ENCODE measurements at regions not wholly inside any gene's neighbourhood (a gene's known extent, or its start where the extent isn't known, plus 50 kb on each side); places are given as distances from the start of the nearest gene placed in this dataset.

DNA sequence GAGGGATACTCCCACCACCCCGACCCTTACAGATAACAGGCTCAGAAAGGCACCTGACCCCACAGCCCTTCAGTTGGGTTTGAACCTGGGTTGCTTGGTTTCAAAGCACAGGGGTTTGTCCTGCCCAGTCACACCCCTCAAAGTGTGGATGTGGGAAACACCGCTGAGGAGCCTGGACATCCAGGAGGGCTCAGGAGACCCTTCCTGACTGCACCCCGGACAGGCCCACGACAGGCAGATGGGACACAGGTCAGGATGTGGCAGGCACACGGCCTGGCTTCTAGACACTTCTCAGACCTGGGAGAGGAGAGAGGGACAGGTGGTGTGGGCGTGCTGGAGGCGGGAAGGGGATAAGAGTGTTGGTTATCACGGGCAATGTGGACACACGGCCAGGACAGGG lies 932.3 kb downstream of the BRD1 start:
- Histone ChIP-seq H3K27ac (ENCODE audit: low read depth) (no peak overlapping the region), H2AFZ (no peak overlapping the region), H3K9me2 (ENCODE audit: insufficient read depth) (no peaks in the 10 kb centered on the region), H3K36me3 (ENCODE audit: insufficient read depth) (no peaks in the 10 kb centered on the region), H3K4me2 (no peak overlapping the region), H4K20me1 (replicated peaks; ENCODE audit: insufficient read depth) (no peaks in the 10 kb centered on the region), H3K4me1 (ENCODE audit: insufficient read depth) (no peaks in the 10 kb centered on the region), H3K27me3 (ENCODE audit: insufficient read depth) (no peaks in the 10 kb centered on the region), H3F3A (replicated peaks; ENCODE audit: low read depth) (no peaks in the 10 kb centered on the region), H3K79me2 (replicated peaks; ENCODE audit: insufficient read depth) (no peaks in the 10 kb centered on the region), H3K4me3 (no peak overlapping the region)
- Mint-ChIP-seq H3K4me3 (no peak overlapping the region), H3K27me3 (ENCODE audit: insufficient read depth, low read depth, poor library complexity) (peaks cover 7% of the 10 kb centered on the region), H3K27ac (no peak overlapping the region), H3K9me3 (no peaks in the 10 kb centered on the region), H3K4me1 (no peaks in the 10 kb centered on the region), H3K36me3 (ENCODE audit: low read depth) (no peaks in the 10 kb centered on the region)
- ATAC-seq (no peak), DNase-seq (ENCODE audit: low spot score) (peak; percentile 0)
- no peak for TF ChIP-seq ZNF331 (CRISPR knock-in tag; IDR thresholded peaks at IDR 0.05; ENCODE audit: low read depth)

DNA sequence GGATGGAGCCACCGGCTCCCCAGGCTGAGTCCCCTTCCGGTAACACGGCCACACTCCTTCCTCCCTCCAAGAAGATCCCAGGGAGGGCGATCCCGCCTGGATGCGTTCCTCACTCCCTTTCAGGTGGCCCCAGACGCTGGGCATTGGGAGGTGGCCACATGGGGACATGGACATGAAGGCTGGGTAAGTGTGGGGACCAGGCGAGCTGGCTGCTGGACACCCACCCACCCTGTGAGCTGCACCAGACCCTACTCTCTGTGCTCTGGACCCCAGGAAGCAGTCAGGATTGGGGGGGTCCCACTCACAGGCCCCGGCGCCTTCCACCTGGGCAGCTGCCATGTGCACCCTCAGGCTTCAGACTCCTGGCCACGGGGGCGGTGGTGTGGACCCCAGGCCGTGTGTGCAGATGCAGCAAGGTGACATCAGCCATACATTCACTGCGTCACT lies 932.8 kb downstream of the BRD1 start:
- DNase-seq (ENCODE audit: low spot score): no peak

GRCh38 chr22:48894064-48894671 lies 933.5 kb downstream of the BRD1 start:
- no peak overlapping the region for H3K27ac ChIP-seq (ENCODE audit: low read depth)
- ATAC-seq: peak; percentile 84

More for the DNA sequence above, 932.8 kb downstream of the BRD1 start:
- H4K20me1 ChIP-seq (replicated peaks; ENCODE audit: insufficient read depth): no peaks in the 10 kb centered on the region
- no peak for ATAC-seq
- no peak overlapping the region for H2AFZ ChIP-seq
- H3K4me3 ChIP-seq: no peak overlapping the region
- no peaks in the 10 kb centered on the region for H3K27me3 ChIP-seq (ENCODE audit: insufficient read depth)
- TF ChIP-seq CREB1 (CRISPR knock-in tag; IDR thresholded peaks at IDR 0.05; ENCODE audit: low read depth) (no peak), EZH2 (IDR thresholded peaks at IDR 0.05; ENCODE audit: low read depth, unreplicated experiment) (no peak), ZNF114 (CRISPR knock-in tag; IDR thresholded peaks at IDR 0.05) (no peak), STAT1 (IDR thresholded peaks at IDR 0.05; ENCODE audit: unreplicated experiment) (no peak)
- TF ChIP-seq, protein P1, sequence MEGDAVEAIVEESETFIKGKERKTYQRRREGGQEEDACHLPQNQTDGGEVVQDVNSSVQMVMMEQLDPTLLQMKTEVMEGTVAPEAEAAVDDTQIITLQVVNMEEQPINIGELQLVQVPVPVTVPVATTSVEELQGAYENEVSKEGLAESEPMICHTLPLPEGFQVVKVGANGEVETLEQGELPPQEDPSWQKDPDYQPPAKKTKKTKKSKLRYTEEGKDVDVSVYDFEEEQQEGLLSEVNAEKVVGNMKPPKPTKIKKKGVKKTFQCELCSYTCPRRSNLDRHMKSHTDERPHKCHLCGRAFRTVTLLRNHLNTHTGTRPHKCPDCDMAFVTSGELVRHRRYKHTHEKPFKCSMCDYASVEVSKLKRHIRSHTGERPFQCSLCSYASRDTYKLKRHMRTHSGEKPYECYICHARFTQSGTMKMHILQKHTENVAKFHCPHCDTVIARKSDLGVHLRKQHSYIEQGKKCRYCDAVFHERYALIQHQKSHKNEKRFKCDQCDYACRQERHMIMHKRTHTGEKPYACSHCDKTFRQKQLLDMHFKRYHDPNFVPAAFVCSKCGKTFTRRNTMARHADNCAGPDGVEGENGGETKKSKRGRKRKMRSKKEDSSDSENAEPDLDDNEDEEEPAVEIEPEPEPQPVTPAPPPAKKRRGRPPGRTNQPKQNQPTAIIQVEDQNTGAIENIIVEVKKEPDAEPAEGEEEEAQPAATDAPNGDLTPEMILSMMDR (conservative IDR thresholded peaks at IDR 0.05; ENCODE audit: low read depth in 2 of 2): no peak
- no peaks in the 10 kb centered on the region for H3K4me1 ChIP-seq (ENCODE audit: insufficient read depth)
- H3K27ac ChIP-seq (ENCODE audit: low read depth): no peak overlapping the region
- no peaks in the 10 kb centered on the region for H3K9me2 ChIP-seq (ENCODE audit: insufficient read depth)
- Mint-ChIP-seq H3K27me3 (ENCODE audit: insufficient read depth, low read depth, poor library complexity) (peaks cover 5% of the 10 kb centered on the region), H3K4me3 (no peak overlapping the region), H3K36me3 (ENCODE audit: low read depth) (no peaks in the 10 kb centered on the region), H3K9me3 (no peaks in the 10 kb centered on the region), H3K4me1 (no peaks in the 10 kb centered on the region), H3K27ac (no peak overlapping the region)
- H3K79me2 ChIP-seq (replicated peaks; ENCODE audit: insufficient read depth): no peaks in the 10 kb centered on the region
- no peaks in the 10 kb centered on the region for H3F3A ChIP-seq (replicated peaks; ENCODE audit: low read depth)
- H3K4me2 ChIP-seq: no peak overlapping the region
- H3K36me3 ChIP-seq (ENCODE audit: insufficient read depth): no peaks in the 10 kb centered on the region

More at GRCh38 chr22:48894064-48894671, 933.5 kb downstream of the BRD1 start:
- Histone ChIP-seq H3K9me2 (ENCODE audit: insufficient read depth) (no peaks in the 10 kb centered on the region), H2AFZ (no peak overlapping the region), H3K79me2 (replicated peaks; ENCODE audit: insufficient read depth) (no peaks in the 10 kb centered on the region), H3K4me2 (no peak overlapping the region), H3K4me3 (no peak overlapping the region), H4K20me1 (replicated peaks; ENCODE audit: insufficient read depth) (no peaks in the 10 kb centered on the region), H3F3A (replicated peaks; ENCODE audit: low read depth) (no peaks in the 10 kb centered on the region), H3K27me3 (ENCODE audit: insufficient read depth) (no peaks in the 10 kb centered on the region), H3K4me1 (ENCODE audit: insufficient read depth) (no peaks in the 10 kb centered on the region), H3K36me3 (ENCODE audit: insufficient read depth) (no peaks in the 10 kb centered on the region)
- DNase-seq (ENCODE audit: low spot score): no peak
- TF ChIP-seq REST (IDR thresholded peaks at IDR 0.05; ENCODE audit: unreplicated experiment) (no peak), STAT1 (IDR thresholded peaks at IDR 0.05; ENCODE audit: unreplicated experiment) (no peak), ZNF114 (CRISPR knock-in tag; IDR thresholded peaks at IDR 0.05) (no peak)
- TF ChIP-seq, protein P2, sequence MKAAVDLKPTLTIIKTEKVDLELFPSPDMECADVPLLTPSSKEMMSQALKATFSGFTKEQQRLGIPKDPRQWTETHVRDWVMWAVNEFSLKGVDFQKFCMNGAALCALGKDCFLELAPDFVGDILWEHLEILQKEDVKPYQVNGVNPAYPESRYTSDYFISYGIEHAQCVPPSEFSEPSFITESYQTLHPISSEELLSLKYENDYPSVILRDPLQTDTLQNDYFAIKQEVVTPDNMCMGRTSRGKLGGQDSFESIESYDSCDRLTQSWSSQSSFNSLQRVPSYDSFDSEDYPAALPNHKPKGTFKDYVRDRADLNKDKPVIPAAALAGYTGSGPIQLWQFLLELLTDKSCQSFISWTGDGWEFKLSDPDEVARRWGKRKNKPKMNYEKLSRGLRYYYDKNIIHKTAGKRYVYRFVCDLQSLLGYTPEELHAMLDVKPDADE (IDR thresholded peaks at IDR 0.05): no peak
- Mint-ChIP-seq H3K27ac (no peak overlapping the region), H3K9me3 (no peaks in the 10 kb centered on the region), H3K4me3 (no peak overlapping the region), H3K4me1 (no peaks in the 10 kb centered on the region), H3K27me3 (ENCODE audit: insufficient read depth, low read depth, poor library complexity) (peaks cover 5% of the 10 kb centered on the region), H3K36me3 (ENCODE audit: low read depth) (no peaks in the 10 kb centered on the region)

Measured in GM23338 (cell line).